Heart right ventricle (tissue), 16 donors: ENCODE measurements at regions not wholly inside any gene's neighbourhood (a gene's known extent, or its start where the extent isn't known, plus 50 kb on each side); places are given as distances from the start of the nearest gene placed in this dataset.
A peak's percentile ranks its signal among the peaks of the same experiment; 100 is the strongest.

Source experiments
- ATAC-seq, 8 donors: fragments of 200-7000 bp; cut with Tn5 transposase; one replicate each; pipeline ENCODE4 v1.9.1; 2020; ENCODE audit warnings: mild to moderate bottlenecking in 8 of 8, moderate library complexity in 8 of 8, moderate number of reproducible peaks in 1 of 8
- DNase-seq, 2 donors: peaks; one replicate each; pipeline ENCODE4 v3.0.0-alpha.2; 2020
- H3K27ac ChIP-seq, 10 donors: fragments of 200-600 bp; sonication (generic) in 2 of 10; one replicate each; pipeline versions ENCODE4 v1.5.0 to v1.8.0; 2020 to 2022; ENCODE audit warnings: mild to moderate bottlenecking in 3 of 10
- H3K27me3 ChIP-seq, 7 donors: fragments of 200-600 bp; one replicate each; pipeline ENCODE4 v1.8.0; 2021 to 2022; ENCODE audit warnings: mild to moderate bottlenecking in 2 of 7
- H3K36me3 ChIP-seq, 9 donors: fragments of 200-600 bp; sonication (generic) in 1 of 9; one replicate each; pipeline versions ENCODE4 v1.5.0 to v1.8.0; 2020 to 2022; ENCODE audit warnings: mild to moderate bottlenecking in 2 of 9
- H3K4me1 ChIP-seq, 9 donors: fragments of 200-600 bp; sonication (generic) in 1 of 9; one replicate each; pipeline versions ENCODE4 v1.5.0 to v1.8.0; 2020 to 2022; ENCODE audit warnings: mild to moderate bottlenecking in 4 of 9
- H3K4me3 ChIP-seq, 10 donors: fragments of 200-600 bp; sonication (generic) in 2 of 10; one replicate each; pipeline versions ENCODE4 v1.5.0 to v1.8.0; 2020 to 2022; ENCODE audit warnings: mild to moderate bottlenecking in 7 of 10, moderate library complexity in 2 of 10
- H3K9me3 ChIP-seq, 11 donors: fragments of 200-600 bp in 10 of 11; sonication (generic) in 2 of 11; one replicate each; pipeline versions ENCODE4 v1.5.0 to v1.8.0; 2013 to 2022; ENCODE audit warnings: mild to moderate bottlenecking in 2 of 11, control low read depth in 1 of 11, moderate library complexity in 1 of 11
- CTCF ChIP-seq, 9 donors: fragments of 200-600 bp; sonication (generic) in 2 of 9; IDR thresholded peaks; one replicate each; pipeline versions ENCODE4 v1.5.0 to v1.8.0; 2021 to 2022; ENCODE audit warnings: antibody characterized with exemption in 9 of 9, mild to moderate bottlenecking in 5 of 9, moderate library complexity in 1 of 9
- WGBS, 2 donors: extraction: QIAGEN DNeasy Blood & Tissue Kit; methylation state at CpG; one replicate each; pipeline ENCODE4 v1.1.7; 2013; ENCODE audit warnings: inconsistent platforms in 1 of 2; 5-methylcytosine and 5-hydroxymethylcytosine counted together
- intact Hi-C, 10 donors: fragments of 100-400 bp; cut with DNase I; formaldehyde crosslinking; loops; one replicate each; pipeline versions ENCODE4 v1.11.1 to v1.14.2; 2022
- donor health status: Arrhythmogenic right ventricular cardiomyopathy.
- donor health status: ischemic (EF 13 %, LVEDD 7.1; RV severe dilation, severe dysfunction).
- donor health status: healthy with polysubstance abuse.
- donor health status: DM: no; HTN: yes; CAD: no.
- donor health status: DM: no; HTN: no; CAD: no.
- donor health status: ischemic (EF 25% LVEDD 6.9; RV normal size, moderate dysfunction).
- donor health status: ischemic (EF 25% LVEDD 5.7; RV mildly dilated, moderate dysfunction).
- donor health status: healthy.
- donor health status: DM: yes; HTN: yes; CAD: no.
- donor health status: Ischemic cardiomyopathy.
- donor health status: ischemic (EF 35%, LVEDD 5.7; RV mildly dilated, moderate dysfunction).
- donor health status: nonischemic (EF 11% LVEDD 7.7; RV severe dilation, severe dysfunction).
- donor health status: DM: yes; HTN: yes; CAD: no.
- donor health status: PGD.
- donor health status: ischemic (EF 29% LVEDD 5.4; RV normal size, mild dysfunction).
- donor health status: nonischemic (EF 23%, LVEDD 6.1; RV moderate dilation, normal function).

GRCh38 chr22:44419429-44419828 lies 78.6 kb downstream of the RTL6 start:
- DNase-seq (no peak), ATAC-seq (no peak)
- 71 to 83% methylated on average over 1 of the region's 1 CpG for WGBS, 2 donors
- peaks cover 0 to 18% (median 2%) of the 10 kb centered on the region in 9 donors for H3K4me1 ChIP-seq
- intact Hi-C loops, result no loop called here
- H3K4me3 ChIP-seq, result no peak overlapping the region
- peaks cover 0 to 25% (median 11%) of the 10 kb centered on the region in 11 donors for H3K9me3 ChIP-seq
- no peaks in the 10 kb centered on the region for H3K36me3 ChIP-seq
- no peaks in the 10 kb centered on the region for H3K27me3 ChIP-seq
- TF ChIP-seq CTCF (IDR thresholded peaks at IDR 0.05), result no peak
- no peak overlapping the region for H3K27ac ChIP-seq

GRCh38 chr22:44413211-44413610 lies 84.8 kb downstream of the RTL6 start:
- 86 to 87% methylated on average over 11 of the region's 11 CpGs for WGBS, 2 donors
- no peak for TF ChIP-seq CTCF (IDR thresholded peaks at IDR 0.05)
- Histone ChIP-seq H3K27me3 (no peaks in the 10 kb centered on the region), H3K4me3 (no peak overlapping the region), H3K9me3 (peaks cover 0 to 1% (median 0%) of the 10 kb centered on the region in 11 donors), H3K36me3 (no peaks in the 10 kb centered on the region), H3K4me1 (peaks cover 0 to 27% (median 5%) of the 10 kb centered on the region in 9 donors), H3K27ac (no peak overlapping the region)
- intact Hi-C loops, result no loop called here
- no peak for ATAC-seq
- no peak for DNase-seq

- no peak for TF ChIP-seq CTCF (IDR thresholded peaks at IDR 0.05)
- ATAC-seq (no peak), DNase-seq (no peak)
- Histone ChIP-seq H3K36me3 (no peaks in the 10 kb centered on the region), H3K4me3 (no peak overlapping the region), H3K27me3 (no peaks in the 10 kb centered on the region), H3K27ac (no peak overlapping the region), H3K4me1 (peaks cover 0 to 37% (median 5%) of the 10 kb centered on the region in 9 donors), H3K9me3 (no peaks in the 10 kb centered on the region)
- WGBS, 2 donors, result 75 to 87% methylated on average over 19 of the region's 19 CpGs
- intact Hi-C loops, result no loop called here
These were observed 85.8 kb downstream of the RTL6 start for GRCh38 chr22:44412136-44412731.

- peak in 1 of 8 donors; percentile 4 for ATAC-seq
- H3K27me3 ChIP-seq, result no peaks in the 10 kb centered on the region
- intact Hi-C loops, result no loop called here
- DNase-seq, result no peak
- no peak for TF ChIP-seq CTCF (IDR thresholded peaks at IDR 0.05)
- peak overlapping the region in 1 of 10 donors; percentile 43 for H3K27ac ChIP-seq
- no peaks in the 10 kb centered on the region for H3K36me3 ChIP-seq
- H3K9me3 ChIP-seq, result no peaks in the 10 kb centered on the region
- H3K4me3 ChIP-seq, result no peak overlapping the region
- WGBS, 2 donors, result 77 to 81% methylated on average over 37 of the region's 37 CpGs
- H3K4me1 ChIP-seq, result peaks cover 0 to 37% (median 5%) of the 10 kb centered on the region in 9 donors
These were observed 86.6 kb downstream of the RTL6 start for GRCh38 chr22:44411226-44412135.
